Retinal pigment epithelial cell (primary cell): ENCODE measurements at regions not wholly inside any gene's neighbourhood (a gene's known extent, or its start where the extent isn't known, plus 50 kb on each side); places are given as distances from the start of the nearest gene placed in this dataset.
A peak's percentile ranks its signal among the peaks of the same experiment; 100 is the strongest.

Source experiments
- DNase-seq: peaks from one replicate; pipeline ENCODE4 v3.0.0-alpha.2; 2010; ENCODE audit warnings: low read depth
- H3K4me3 ChIP-seq: 2 replicates; pipeline ENCODE4 v1.5.1; 2011; ENCODE audit warnings: mild to moderate bottlenecking, low read length, control low read depth, moderate library complexity
- TF ChIP-seq, protein P1 (sequence below): conservative IDR thresholded peaks from 2 replicates; pipeline ENCODE4 v1.5.1; 2011; ENCODE audit warnings: low read depth, low read length, control low read depth, inconsistent platforms

- TF ChIP-seq, protein P1, sequence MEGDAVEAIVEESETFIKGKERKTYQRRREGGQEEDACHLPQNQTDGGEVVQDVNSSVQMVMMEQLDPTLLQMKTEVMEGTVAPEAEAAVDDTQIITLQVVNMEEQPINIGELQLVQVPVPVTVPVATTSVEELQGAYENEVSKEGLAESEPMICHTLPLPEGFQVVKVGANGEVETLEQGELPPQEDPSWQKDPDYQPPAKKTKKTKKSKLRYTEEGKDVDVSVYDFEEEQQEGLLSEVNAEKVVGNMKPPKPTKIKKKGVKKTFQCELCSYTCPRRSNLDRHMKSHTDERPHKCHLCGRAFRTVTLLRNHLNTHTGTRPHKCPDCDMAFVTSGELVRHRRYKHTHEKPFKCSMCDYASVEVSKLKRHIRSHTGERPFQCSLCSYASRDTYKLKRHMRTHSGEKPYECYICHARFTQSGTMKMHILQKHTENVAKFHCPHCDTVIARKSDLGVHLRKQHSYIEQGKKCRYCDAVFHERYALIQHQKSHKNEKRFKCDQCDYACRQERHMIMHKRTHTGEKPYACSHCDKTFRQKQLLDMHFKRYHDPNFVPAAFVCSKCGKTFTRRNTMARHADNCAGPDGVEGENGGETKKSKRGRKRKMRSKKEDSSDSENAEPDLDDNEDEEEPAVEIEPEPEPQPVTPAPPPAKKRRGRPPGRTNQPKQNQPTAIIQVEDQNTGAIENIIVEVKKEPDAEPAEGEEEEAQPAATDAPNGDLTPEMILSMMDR: no peak
- DNase-seq: no peak
Measured at GRCh38 chr11:80388536-80388935, 947.7 kb upstream of the TENM4 start.

DNA sequence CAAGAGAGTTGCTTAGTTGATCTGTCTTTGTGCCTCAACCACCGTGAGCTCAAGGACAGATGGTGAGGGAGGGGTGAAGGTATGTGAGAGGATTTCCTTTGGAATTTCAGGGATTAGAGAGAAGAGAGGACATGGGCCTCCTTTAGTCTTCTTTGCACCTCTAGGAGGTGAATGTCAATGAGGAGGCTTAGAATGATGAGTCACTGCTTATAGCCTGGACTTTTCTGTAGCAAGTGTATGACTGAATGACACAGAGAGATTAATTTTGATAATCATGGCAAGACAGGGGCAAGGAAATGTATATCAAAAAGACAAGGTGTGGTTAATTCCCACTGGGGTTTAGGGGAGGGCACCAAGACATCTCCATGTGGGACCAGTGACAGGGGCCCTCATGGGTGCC lies 947.3 kb upstream of the TENM4 start:
- peak; percentile 16 for DNase-seq
- TF ChIP-seq, protein P1: no peak
- H3K4me3 ChIP-seq: no peak overlapping the region

More at GRCh38 chr11:80388536-80388935, 947.7 kb upstream of the TENM4 start:
- no peak overlapping the region for H3K4me3 ChIP-seq

DNA sequence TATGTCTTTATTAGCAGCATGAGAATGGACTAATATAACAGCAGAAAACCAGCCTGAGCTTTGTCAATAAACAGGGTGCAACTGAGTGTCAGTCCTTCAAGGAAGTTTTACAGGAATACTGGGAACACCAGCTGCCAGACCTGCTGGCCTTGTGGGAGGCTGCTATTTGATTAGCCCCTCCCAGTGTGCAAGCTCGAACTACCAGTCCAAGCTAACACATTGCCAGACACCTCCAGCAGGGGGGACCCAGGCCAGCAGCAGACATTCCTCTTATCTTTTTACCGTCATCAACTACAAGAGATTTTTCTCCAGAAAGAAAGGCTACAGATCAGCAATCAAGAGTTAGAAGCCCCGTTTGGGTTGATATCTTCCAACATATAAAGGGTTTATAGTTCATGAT lies 942.8 kb upstream of the TENM4 start:
- TF ChIP-seq, protein P1: no peak
- no peak for DNase-seq
- no peak overlapping the region for H3K4me3 ChIP-seq

GRCh38 chr11:80379620-80380278 lies 938.9 kb upstream of the TENM4 start:
- DNase-seq: no peak
- TF ChIP-seq, protein P1: no peak

GRCh38 chr11:80371931-80372330 lies 931.1 kb upstream of the TENM4 start:
- DNase-seq: no peak
- TF ChIP-seq, protein P1: no peak

More at GRCh38 chr11:80379620-80380278, 938.9 kb upstream of the TENM4 start:
- no peak overlapping the region for H3K4me3 ChIP-seq

GRCh38 chr11:80365980-80366379 lies 925.1 kb upstream of the TENM4 start:
- no peak overlapping the region for H3K4me3 ChIP-seq
- DNase-seq: no peak
- TF ChIP-seq, protein P1: no peak

More at GRCh38 chr11:80371931-80372330, 931.1 kb upstream of the TENM4 start:
- H3K4me3 ChIP-seq: no peak overlapping the region

DNA sequence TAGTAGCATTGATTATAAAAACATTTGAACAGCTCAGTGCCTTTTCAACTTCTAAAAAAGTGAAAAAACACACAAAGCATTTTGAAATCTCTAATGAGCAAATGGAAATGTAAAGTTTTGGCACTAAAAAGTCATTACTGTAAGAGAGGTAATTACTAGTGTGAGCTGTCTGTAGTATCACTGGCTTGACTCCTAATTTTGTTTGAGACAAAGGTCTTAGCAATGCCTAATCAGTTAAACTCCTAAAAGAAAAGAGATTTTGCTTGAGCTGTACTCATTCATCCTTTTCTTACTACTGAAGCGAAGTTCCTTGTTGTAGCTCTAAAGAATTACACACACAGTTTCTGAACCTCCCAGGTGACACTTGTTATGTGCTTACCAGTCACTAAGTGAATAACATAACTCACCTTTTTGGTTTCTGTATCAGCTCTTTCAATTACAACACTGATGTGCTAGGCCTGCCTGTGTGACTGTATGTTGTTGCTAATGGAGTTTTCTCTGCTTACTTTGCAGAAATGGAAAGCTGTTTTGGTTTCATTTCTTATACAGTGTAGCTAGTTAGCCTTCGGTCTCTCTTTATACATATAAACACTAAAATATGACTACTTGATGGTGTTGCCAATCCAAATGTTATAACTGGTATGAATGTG lies 924.4 kb upstream of the TENM4 start:
- H3K4me3 ChIP-seq: no peak overlapping the region
- DNase-seq: peak; percentile 2
- TF ChIP-seq, protein P1: no peak
